A172 (cell line): ENCODE measurements at regions not wholly inside any gene's neighbourhood (a gene's known extent, or its start where the extent isn't known, plus 50 kb on each side); places are given as distances from the start of the nearest gene placed in this dataset.
"Not testable (repeated sequence)": the region's sequence is repeated elsewhere in the genome, so short reads cannot be mapped to it uniquely, and the experiment has no call there.

Experiments
- DNase-seq: peaks from one replicate; pipeline ENCODE4 v3.0.0-alpha.2; 2015; ENCODE audit warnings: low spot score

DNA sequence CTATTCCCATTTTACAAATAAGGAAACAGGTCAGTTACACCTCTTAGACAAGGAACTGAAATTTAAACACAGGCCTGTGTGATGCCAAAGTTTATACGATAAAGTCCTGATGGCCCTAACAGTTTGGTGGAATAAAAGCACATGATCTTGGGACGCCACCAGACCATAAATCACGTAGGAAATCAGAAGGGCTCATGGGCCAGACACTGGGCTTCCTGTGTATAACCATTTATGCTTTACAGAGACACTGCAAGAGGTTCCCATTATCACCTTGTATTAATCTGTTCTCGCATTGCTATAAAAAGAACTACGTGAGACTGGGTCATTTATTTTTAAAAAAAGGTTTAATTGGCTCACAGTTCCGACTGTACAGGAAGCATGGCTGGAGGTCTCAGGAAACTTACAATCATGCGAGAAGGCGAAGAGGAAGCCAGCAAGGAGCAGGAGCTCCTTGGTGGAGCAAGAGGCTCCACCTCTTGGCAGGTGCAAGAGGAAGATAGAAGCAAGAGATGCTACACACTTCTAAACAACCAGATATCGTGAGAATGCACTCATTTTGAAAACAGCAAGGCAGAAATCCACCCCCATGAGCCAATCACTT lies 124.0 kb upstream of the MON1B start:
- DNase-seq = no peak

DNA sequence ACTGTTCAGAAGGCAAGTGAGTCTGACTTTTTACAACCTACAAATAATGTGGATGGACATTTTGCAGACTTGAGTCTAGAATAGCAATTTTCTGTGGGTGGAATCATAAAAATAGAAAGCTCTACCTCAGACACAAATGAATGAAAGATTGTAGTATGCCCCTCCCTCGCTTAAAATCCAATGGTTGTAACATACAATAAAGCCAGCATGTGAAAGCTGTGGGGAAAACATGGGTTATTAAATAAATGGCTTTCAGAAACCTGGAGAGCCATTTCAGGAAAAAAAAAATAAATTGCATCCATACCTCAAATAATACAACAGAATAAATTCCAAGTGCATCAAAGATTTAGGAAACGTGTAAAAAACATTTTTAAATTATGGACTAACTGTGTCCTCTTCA lies 123.1 kb upstream of the MON1B start:
- DNase-seq = no peak

DNA sequence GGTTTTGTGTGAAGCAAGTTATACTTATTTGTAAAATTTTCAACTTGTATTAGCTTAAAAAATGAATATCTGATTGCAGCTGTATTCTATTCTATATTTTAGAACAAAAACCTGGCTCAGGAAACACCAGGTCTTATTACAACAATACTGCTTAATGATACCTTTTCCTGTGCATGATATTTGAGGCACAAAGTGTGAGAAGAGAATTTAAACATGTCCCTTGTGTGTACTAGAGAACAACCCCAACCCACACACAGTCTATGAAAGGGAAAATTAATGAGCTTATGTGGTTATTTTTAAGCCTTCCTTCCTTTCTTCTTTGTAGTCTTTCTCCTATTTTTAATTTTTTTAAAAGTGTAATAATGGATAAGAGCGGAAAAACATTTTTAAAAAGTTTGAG lies 122.6 kb upstream of the MON1B start:
- DNase-seq = no peak

DNA sequence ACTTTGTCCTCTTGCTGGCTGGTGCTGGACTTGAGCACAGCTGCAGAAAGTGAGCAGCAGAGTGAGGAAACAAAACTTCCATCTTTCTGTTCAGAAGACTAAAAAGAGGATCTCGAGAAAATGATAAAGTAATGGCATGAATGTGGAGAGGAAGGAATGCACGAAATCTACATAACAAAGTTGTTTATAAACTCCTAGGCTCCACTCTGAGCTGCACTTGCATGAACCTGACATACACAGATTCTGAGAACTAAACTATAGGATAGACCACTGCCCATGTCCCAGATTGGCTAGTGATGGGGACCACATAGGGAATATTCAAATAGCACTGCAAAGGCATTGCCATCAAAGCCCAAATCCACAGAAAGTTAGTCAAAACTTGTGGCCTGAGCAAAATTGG lies 121.1 kb upstream of the MON1B start:
- no peak for DNase-seq

DNA sequence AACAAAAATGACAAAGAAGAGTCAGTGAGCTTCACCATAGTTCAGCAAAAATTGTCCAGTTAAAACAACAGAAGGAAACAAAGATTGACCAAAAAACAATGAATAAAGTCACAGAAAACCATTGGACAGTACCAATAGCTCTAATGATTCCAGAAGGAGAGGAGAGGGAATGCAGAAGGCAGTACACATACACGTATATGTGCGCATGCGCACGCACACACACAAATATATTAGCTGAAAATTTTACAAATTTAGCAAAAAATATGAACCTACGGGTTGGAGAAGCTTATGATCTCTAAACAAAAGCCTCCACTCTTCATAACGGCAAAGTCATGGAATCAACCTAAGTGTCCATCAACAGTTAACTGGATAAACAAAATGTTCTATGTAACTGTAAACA lies 120.3 kb upstream of the MON1B start:
- no peak for DNase-seq

DNA sequence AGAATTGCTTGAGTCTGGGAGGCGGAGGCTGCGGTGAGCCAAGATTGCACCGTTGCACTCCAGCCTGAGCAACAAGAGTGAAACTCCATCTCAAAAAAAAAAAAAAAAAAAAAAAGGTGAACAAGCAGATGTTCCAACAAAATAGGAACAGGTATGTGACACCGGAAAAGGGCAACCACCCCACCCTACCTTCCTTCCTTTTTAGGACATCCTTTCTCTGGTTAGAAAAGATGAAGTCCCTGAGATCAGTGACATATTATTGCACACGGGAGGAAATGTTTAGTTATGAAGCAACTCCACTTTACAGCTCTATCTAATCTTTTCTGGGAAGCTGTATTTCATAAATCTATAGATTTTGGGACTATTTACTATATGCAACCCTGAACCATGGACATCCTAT lies 114.2 kb upstream of the MON1B start:
- DNase-seq = no peak

DNA sequence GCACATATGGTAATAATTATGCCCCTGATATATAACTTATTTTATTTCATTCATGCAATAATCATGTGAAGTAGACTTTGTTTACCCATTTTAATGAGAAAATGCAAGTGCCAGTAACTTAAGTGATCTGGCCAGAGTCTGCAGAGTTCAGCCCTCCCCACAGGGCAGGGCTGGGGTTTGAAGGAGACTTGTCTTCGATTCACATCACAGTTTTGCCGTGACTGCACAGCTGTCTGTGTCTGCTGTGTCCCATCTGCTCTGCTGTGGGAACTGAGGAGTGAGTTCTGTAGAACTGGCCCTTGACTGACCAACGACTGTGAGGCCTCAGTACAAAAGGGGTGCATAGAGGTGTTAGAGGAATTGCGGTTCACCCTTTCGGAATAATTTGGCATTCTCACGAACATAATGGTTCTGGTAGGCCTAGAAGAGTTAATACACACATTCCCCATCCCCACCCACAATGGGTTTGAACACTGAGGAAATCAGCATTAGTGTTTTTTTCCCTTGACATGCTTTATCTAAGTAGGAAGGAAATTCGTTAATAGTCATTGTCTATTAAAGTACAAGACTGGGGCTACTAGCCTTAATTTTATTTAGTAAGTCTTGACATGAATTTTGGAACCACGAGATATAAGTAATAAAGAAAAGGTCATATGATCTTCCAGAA lies 113.6 kb upstream of the MON1B start:
- no peak for DNase-seq

DNA sequence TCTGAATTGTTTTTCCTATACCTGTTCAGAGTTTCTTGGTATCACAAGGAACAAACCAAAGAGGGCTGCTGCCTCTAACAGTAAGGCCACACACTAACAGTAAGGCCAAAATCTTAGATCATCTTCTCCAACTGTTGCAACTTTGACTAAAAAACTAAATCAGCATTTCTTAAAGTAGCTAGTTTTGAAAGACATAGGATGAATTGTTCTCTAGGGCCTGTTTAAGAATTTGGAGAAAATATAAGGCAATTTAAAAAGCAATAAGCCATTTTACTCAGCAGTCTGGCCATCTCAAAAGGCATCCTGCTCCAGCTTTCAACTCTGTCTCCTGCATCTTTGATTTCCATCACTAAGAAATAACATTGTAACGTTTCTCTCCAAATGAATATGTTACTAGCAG lies 105.0 kb upstream of the MON1B start:
- no peak for DNase-seq

DNA sequence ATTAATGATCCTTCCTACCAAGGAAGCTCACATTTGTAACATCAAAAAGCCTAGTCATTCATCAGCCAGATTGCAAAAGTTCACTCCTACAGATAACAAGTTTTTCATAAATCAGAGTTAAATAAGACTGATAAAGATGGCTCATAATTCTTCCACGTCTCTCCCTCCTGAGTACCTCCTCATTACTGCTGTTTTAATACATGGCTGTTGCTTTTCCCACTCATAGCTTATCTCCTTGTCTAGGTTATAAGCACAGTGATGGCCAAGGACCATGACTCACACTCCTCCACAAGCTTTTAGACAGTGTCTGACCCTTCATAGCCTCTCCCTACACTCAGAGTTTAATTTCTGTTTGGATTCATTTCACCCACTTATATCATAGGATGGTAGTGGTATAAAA lies 100.9 kb upstream of the MON1B start:
- DNase-seq = no peak

DNA sequence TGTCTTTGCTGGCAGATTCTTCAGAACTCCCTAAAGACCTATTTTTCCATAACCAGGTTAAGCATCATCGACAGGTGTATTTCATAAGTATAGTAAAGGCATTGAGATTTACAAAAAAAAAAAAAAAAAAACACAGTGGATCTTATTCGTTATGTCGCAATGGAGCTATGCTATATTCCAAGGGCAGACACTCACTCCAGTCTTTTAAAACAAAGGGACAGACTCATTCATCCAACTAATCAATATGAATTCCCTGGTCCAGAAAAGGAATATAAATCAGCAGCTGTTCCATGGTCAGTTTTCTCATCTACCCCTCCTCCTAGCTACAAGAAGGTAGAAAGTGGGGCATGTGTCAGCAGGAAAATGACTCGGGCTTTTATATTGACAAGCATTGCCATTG lies 97.7 kb upstream of the MON1B start:
- no peak for DNase-seq

DNA sequence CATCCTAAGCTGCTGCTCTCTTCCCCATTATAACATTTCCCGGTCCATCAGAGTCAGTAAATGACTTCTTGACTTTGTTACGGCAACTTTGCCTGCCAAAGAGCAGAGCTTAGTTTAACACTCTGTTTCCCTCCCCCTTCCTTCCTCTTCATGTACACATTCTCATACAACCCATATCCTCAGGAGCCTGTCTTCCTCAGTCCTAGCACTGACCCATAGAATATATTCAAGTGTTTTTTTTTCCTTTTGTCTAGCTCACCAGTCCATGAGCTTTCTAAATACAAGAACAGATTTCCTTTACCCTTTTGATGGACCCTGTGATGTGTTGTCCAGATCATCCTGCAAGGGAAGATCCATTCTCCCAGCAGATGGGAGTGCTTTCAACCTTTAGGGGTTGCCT lies 97.0 kb upstream of the MON1B start:
- no peak for DNase-seq

DNA sequence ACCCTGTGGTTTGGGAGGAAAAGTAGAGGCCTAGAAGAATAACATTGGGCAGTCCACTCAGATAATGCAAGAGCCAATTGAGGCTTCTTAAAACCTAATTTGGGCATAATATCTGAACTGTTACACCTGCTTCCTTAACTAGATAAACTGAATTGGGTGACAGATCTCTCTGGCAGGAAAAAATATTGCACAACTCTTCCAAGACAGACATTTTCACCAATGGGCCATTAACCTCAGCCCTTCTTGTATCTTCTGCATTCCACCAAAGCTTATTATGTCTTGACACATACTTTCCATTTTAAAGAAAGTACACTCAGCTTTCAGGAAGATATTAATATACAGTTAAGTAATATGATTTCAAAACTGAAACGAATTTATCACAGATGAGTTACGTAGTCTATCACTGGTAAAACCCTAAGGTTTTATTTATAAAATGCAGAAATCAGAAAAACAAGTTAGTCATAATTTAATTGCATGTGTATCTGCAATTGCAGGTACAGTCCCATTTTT lies 79.9 kb upstream of the MON1B start:
- DNase-seq = no peak

DNA sequence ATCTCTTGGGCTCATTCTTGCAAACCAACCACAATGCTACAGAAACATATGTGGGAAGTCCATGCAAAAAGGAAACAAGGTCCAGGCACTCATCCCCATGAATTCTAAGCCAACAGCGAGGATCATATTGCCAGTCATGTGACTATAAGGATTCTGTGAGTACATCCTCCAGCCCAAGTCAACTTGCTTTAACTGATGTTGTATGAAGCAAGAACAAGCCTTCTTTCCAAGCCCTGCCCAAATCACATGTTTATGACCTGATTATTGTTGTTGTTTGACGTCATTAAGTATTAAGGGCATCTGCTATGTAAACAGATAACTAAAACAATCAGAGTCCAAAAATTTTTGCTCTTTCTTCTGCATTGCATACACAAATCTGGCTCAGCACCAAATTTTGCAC lies 78.2 kb upstream of the MON1B start:
- no peak for DNase-seq

DNA sequence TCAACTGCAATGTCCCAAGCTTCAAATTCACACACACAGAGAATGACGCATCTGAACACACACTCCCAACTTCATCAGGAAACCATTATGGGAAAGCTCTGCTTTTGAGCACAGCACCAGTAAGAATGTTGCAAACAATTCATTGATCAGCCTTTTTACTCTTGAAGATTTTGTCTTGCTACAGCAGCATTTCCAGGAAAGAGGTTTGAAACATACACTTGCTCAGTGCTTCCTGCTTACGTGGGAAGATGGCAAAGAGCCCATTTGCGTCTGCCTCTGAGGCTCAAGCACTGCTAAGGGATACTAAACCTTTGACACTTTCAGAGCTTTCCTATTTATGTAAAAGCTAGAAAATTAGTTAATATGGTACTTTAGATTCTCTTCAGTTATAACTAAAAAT lies 77.2 kb upstream of the MON1B start:
- no peak for DNase-seq

DNA sequence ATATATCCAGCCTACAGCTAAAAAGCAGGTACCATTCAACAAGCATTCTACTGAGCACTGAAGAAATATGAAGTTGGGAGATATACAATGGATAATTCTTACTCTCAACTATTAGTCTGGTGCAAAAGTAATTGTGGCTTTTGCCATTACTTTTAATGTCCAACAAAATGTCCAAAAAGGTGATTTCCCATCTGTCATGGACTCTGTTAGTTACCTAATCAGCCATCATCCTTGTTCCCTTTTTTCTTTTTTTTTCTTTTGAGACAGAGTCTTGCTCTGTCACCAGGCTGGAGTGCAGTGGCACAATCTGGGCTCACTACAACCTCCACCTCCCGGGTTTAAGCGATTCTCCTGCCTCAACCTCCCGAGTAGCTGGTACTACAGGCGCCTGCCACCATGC lies 76.6 kb upstream of the MON1B start:
- not testable (repeated sequence) for DNase-seq

DNA sequence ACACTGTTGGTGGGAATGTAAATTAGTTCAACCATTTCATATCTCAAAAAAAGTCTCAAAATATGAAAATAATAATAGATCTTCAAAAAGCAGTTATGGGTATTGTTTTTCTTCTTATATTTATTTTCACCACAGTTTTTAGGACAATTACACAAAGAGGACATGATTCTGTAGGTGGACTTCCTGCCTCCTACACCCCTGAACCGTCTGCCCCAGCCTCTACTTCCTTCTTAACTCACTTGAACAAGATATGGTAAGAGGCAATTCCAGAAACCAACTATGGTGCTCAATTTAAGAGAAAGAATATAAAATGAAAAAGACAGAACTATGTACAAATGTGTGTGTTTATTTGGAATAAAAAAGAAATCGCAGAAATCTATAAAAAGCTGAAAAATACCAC lies 74.1 kb upstream of the MON1B start:
- DNase-seq = no peak

DNA sequence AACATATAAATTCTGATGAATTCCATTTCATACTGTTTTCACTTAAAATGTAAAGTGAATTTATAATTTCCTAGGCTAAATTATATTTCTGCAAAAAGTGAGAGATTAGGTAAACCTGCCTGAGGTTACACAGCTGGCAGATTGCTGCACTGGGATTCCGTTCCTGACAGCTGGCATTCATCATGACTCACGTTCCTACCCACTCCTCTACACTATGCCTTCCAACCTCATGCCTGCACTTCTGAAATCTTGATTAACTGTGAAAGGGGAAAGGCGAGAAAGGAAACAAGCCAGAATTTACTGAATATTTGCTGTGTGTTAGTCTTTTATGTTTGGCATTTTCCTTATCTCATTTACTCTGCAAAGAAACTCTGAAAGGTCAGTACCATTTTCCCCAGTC lies 73.3 kb upstream of the MON1B start:
- DNase-seq = no peak

DNA sequence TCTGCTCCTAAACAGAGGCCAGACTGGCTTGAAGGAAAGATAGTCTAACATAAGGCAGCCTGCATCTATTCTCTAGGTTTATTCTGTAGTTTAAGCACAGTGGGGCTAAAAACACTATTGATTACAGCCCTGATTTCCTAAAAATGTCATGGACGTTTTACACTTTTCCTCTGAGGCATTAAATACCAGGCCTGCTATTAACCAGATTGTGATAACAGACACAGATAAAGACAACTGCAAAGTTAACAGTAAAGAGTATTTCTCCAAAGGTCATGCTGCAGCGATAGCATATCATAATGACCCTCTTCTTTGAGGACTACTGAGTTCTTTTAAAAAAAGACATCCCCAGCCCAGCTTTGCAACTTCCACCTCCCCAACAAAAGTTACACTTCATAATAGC lies 59.6 kb upstream of the MON1B start:
- DNase-seq = no peak

DNA sequence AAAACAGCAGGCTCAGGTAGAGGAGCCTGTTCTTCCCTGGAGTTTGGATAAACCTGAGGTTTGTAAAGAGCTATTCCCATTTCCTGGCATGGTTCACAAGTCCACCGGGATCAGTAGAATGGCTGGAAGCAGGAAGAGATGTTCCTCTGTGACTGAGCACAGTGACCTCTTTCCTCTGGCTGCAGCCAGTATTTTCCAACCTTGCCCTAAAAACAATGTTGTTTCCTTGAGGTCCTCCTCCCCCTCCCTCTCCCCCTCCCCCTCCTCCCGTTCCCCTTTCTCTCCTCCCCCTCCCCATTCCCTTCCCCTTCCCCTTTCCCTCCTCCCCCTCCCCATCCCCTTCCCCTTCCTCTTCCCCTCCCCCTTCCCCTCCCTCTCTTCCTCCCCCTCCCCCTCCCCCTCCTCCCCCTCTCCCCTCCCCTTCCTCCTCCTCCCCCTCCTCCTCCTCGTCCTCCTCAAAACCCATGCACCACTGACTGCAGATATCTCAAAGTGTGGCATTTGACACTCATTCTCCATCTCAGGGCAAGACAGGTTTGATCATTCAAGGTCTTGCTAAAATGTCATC lies 58.9 kb upstream of the MON1B start:
- DNase-seq = no peak

DNA sequence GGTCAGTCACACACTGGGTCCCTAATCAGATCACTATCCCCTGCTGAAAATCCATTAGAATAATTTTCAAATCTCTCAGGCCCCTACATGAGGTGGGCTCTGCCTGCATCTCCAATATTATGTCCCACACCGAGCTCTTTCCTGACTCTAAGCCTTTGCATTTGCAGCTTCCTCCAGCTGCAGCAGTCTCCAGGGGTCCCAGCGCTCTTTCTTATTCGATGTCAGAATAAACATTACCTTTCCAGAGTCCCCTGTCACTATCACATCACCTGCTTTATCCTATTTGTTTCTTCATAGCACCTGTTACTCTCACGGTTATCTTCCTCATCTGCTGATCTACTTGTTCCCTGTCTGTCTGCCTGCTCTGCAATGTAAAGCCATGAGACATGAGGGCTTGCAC lies 57.3 kb upstream of the MON1B start:
- no peak for DNase-seq

DNA sequence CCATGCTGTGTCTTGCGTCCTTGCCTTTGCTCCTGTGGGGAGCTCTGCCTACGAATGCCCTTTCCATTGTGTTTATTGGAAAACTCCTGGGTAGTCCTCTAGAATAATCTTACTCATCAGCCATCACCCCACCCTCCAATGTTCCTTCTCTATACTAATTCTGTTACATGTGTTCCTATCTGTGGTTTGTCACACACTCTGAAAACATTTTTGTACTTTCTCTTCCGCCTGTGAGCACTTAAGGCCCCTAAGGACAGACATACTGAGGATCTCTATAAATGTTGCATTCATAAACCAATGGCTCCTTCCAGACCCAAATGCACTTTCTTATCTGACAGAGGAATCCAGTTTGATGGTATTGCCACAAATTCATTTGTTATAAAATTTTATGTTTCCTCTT lies 53.9 kb upstream of the MON1B start:
- DNase-seq = no peak
